Natural killer cell (primary cell): ENCODE measurements at regions not wholly inside any gene's neighbourhood (a gene's known extent, or its start where the extent isn't known, plus 50 kb on each side); places are given as distances from the start of the nearest gene placed in this dataset.

ENCODE experiments used
- ATAC-seq, 3 donors: fragments of 150-1000 bp in 2 of 3; fragments of 200-7000 bp in 1 of 3; cut with Tn5 transposase; 1 replicate in 1 of 3; 2 replicates in 2 of 3; pipeline ENCODE4 v1.10.0; 2021; ENCODE audit warnings: mild to moderate bottlenecking in 2 of 3, moderate library complexity in 2 of 3
- DNase-seq, 2 donors: peaks; one replicate each; pipeline versions ENCODE4 v3.0.0 to v3.0.0-alpha.2; 2013 to 2021; ENCODE audit warnings: mixed read lengths in 1 of 2
- H3K27ac ChIP-seq: one replicate; pipeline ENCODE4 v1.5.1; 2013; ENCODE audit warnings: mild to moderate bottlenecking, low read length
- H3K27me3 ChIP-seq: one replicate; pipeline ENCODE4 v1.6.1; 2013; ENCODE audit warnings: low read length; ENCODE audit not compliant: control insufficient read depth, insufficient read depth
- H3K36me3 ChIP-seq: one replicate; pipeline ENCODE4 v1.6.1; 2013; ENCODE audit warnings: low read length; ENCODE audit not compliant: control insufficient read depth, insufficient read depth
- H3K4me1 ChIP-seq: one replicate; pipeline ENCODE4 v1.6.1; 2013; ENCODE audit warnings: low read length; ENCODE audit not compliant: control insufficient read depth, insufficient read depth
- H3K4me3 ChIP-seq: one replicate; pipeline ENCODE4 v1.5.1; 2013; ENCODE audit warnings: low read length
- H3K9me3 ChIP-seq: one replicate; pipeline ENCODE4 v1.6.1; 2013; ENCODE audit warnings: low read length; ENCODE audit not compliant: control insufficient read depth, insufficient read depth
- H3K27ac Mint-ChIP-seq, 2 donors: one replicate each; pipeline ENCODE4 v1.8.0; 2022; ENCODE audit warnings: mild to moderate bottlenecking in 2 of 2, mixed read lengths in 2 of 2, moderate library complexity in 1 of 2
- H3K27me3 Mint-ChIP-seq, 2 donors: one replicate each; pipeline ENCODE4 v1.8.0; 2022; ENCODE audit warnings: low read depth in 2 of 2, mixed read lengths in 2 of 2
- H3K36me3 Mint-ChIP-seq: one replicate; pipeline ENCODE4 v1.8.0; 2022; ENCODE audit warnings: mixed read lengths
- H3K4me1 Mint-ChIP-seq, 2 donors: one replicate each; pipeline ENCODE4 v1.8.0; 2022; ENCODE audit warnings: mixed read lengths in 2 of 2
- H3K4me3 Mint-ChIP-seq: one replicate; pipeline ENCODE4 v1.8.0; 2022; ENCODE audit warnings: mild to moderate bottlenecking, moderate library complexity, mixed read lengths
- H3K9me3 Mint-ChIP-seq, 2 donors: one replicate each; pipeline ENCODE4 v1.8.0; 2022; ENCODE audit warnings: mixed read lengths in 2 of 2
- WGBS: methylation state at CpG from one replicate; pipeline ENCODE4 v1.1.7; 2013; ENCODE audit warnings: missing lambda C conversion rate; ENCODE audit not compliant: insufficient coverage; 5-methylcytosine and 5-hydroxymethylcytosine counted together
- intact Hi-C: fragments of 100-400 bp; cut with micrococcal nuclease; formaldehyde crosslinking; loops from one replicate; pipeline ENCODE4 v1.14.2; 2022
- TF ChIP-seq, protein P1 (sequence below): fragments of 200-600 bp; IDR thresholded peaks from one replicate; pipeline ENCODE4 v1.8.0; 2022; ENCODE audit warnings: antibody characterized with exemption

- H3K27me3 ChIP-seq: no peaks in the 10 kb centered on the region
- no peaks in the 10 kb centered on the region for H3K36me3 ChIP-seq
- Mint-ChIP-seq H3K4me3 (no peak overlapping the region), H3K27ac (no peak overlapping the region), H3K9me3 (no peaks in the 10 kb centered on the region), H3K27me3 (no peaks in the 10 kb centered on the region), H3K4me1 (no peaks in the 10 kb centered on the region), H3K36me3 (no peaks in the 10 kb centered on the region)
- no peak overlapping the region for H3K4me3 ChIP-seq
- H3K4me1 ChIP-seq: no peaks in the 10 kb centered on the region
- H3K9me3 ChIP-seq: no peaks in the 10 kb centered on the region
- intact Hi-C loops: no loop called here
- TF ChIP-seq, protein P1, sequence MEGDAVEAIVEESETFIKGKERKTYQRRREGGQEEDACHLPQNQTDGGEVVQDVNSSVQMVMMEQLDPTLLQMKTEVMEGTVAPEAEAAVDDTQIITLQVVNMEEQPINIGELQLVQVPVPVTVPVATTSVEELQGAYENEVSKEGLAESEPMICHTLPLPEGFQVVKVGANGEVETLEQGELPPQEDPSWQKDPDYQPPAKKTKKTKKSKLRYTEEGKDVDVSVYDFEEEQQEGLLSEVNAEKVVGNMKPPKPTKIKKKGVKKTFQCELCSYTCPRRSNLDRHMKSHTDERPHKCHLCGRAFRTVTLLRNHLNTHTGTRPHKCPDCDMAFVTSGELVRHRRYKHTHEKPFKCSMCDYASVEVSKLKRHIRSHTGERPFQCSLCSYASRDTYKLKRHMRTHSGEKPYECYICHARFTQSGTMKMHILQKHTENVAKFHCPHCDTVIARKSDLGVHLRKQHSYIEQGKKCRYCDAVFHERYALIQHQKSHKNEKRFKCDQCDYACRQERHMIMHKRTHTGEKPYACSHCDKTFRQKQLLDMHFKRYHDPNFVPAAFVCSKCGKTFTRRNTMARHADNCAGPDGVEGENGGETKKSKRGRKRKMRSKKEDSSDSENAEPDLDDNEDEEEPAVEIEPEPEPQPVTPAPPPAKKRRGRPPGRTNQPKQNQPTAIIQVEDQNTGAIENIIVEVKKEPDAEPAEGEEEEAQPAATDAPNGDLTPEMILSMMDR: no peak
- WGBS: no CpG with 5 or more reads among the region's 1 CpG
- H3K27ac ChIP-seq: no peak overlapping the region
- no peak for DNase-seq
- no peak for ATAC-seq
Observed at GRCh38 chr10:78775891-78776290, 292.9 kb upstream of the ZMIZ1 start.

DNA sequence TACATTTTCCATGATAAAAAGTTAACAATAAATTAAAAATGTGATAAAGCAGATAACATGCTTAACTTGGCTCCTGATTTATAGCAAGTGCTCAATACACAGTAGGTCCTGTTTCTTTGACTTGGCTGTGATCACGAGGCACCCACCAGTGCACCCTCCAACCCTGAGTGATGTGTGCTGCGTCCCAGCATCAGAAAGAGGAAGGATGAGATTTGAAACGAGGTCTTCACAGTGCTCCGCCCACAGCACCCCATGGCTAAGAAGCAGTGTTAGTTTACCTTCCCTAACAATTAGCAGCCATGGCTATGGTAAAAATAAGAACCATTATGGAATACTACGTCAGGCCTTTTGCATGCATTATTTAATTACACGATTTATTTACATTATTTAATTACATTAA, 292.0 kb upstream of the ZMIZ1 start:
- no peak overlapping the region for H3K4me3 ChIP-seq
- Mint-ChIP-seq H3K9me3 (no peaks in the 10 kb centered on the region), H3K4me1 (no peaks in the 10 kb centered on the region), H3K27ac (no peak overlapping the region), H3K36me3 (no peaks in the 10 kb centered on the region), H3K27me3 (no peaks in the 10 kb centered on the region), H3K4me3 (no peak overlapping the region)
- intact Hi-C loops: no loop called here
- DNase-seq (no peak), ATAC-seq (no peak)
- no peaks in the 10 kb centered on the region for H3K27me3 ChIP-seq
- no peaks in the 10 kb centered on the region for H3K4me1 ChIP-seq
- no peaks in the 10 kb centered on the region for H3K9me3 ChIP-seq
- TF ChIP-seq, protein P1: no peak
- H3K27ac ChIP-seq: no peak overlapping the region
- WGBS: 48% methylated on average over 5 of the region's 6 CpGs
- no peaks in the 10 kb centered on the region for H3K36me3 ChIP-seq

DNA sequence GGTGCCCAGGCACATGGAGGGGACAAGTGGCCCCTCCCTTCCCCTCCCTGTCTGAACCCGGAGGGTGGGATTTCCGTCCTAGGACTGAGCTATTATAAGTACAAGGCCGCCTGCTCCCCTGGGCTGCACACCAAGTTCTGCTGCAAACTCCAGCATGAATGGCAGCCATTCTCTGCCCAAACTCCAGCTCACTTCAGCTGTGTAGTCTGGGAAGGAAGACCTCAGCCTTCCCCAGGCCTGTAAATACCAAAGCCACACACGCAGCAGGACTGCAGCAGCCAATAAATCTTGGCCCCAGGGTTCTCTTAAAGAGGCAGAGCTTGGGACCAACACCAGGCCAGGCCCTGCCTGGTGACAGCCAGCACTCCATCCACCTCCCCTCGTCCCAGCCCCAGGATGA, 291.3 kb upstream of the ZMIZ1 start:
- no peaks in the 10 kb centered on the region for H3K9me3 ChIP-seq
- H3K36me3 Mint-ChIP-seq: no peaks in the 10 kb centered on the region

DNA sequence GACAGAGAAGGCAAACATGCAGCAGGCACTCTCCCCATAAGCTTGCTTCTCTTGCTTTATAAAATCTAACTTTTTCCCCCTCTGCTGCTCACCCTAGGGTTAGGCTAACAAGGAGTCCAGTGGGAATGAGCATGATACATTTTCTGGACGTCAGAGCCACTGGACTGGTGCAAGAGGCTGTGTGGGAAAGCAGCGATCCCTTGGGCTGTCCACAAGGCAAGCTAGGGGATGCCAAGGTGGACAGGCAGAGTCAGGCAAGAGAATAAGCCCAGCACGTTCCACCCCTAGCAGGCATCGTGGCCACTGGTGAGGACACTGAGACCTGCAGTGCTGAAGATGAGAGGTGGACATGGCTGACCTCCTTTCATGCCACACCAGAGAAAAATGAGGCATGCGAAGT, 290.9 kb upstream of the ZMIZ1 start:
- 81% methylated on average over 5 of the region's 5 CpGs for WGBS

More for the DNA sequence above, 291.3 kb upstream of the ZMIZ1 start:
- no peaks in the 10 kb centered on the region for H3K27me3 ChIP-seq
- TF ChIP-seq, protein P1: no peak
- H3K4me3 Mint-ChIP-seq: no peak overlapping the region
- no peaks in the 10 kb centered on the region for H3K27me3 Mint-ChIP-seq
- no peak overlapping the region for H3K4me3 ChIP-seq
- no peaks in the 10 kb centered on the region for H3K9me3 Mint-ChIP-seq
- WGBS: 85% methylated on average over 5 of the region's 5 CpGs
- no peak for ATAC-seq
- H3K27ac Mint-ChIP-seq: no peak overlapping the region
- H3K4me1 ChIP-seq: no peaks in the 10 kb centered on the region
- no peaks in the 10 kb centered on the region for H3K36me3 ChIP-seq
- no peak overlapping the region for H3K27ac ChIP-seq
- DNase-seq: no peak
- intact Hi-C loops: no loop called here
- no peaks in the 10 kb centered on the region for H3K4me1 Mint-ChIP-seq

More for the DNA sequence above, 290.9 kb upstream of the ZMIZ1 start:
- Mint-ChIP-seq H3K36me3 (no peaks in the 10 kb centered on the region), H3K4me3 (no peak overlapping the region), H3K27ac (no peak overlapping the region), H3K9me3 (no peaks in the 10 kb centered on the region), H3K4me1 (no peaks in the 10 kb centered on the region), H3K27me3 (no peaks in the 10 kb centered on the region)
- no peaks in the 10 kb centered on the region for H3K27me3 ChIP-seq
- ATAC-seq: no peak
- no peaks in the 10 kb centered on the region for H3K36me3 ChIP-seq
- H3K4me1 ChIP-seq: no peaks in the 10 kb centered on the region
- no peak overlapping the region for H3K27ac ChIP-seq
- no peak for DNase-seq
- intact Hi-C loops: no loop called here
- TF ChIP-seq, protein P1: no peak
- H3K9me3 ChIP-seq: no peaks in the 10 kb centered on the region
- H3K4me3 ChIP-seq: no peak overlapping the region
